ENCODE measurements at regions not wholly inside any gene's neighbourhood (a gene's known extent, or its start where the extent isn't known, plus 50 kb on each side); places are given as distances from the start of the nearest gene placed in this dataset.
A peak's percentile ranks its signal among the peaks of the same experiment; 100 is the strongest.
"Not testable (repeated sequence)": the region's sequence is repeated elsewhere in the genome, so short reads cannot be mapped to it uniquely, and the experiment has no call there.

- DNase-seq = no peak
Measured at GRCh38 chr1:192477630-192478029, 97.9 kb upstream of the RGS1 start.

- no peak for DNase-seq
Measured at GRCh38 chr1:192485692-192486436, 89.7 kb upstream of the RGS1 start.

- no peak for DNase-seq
Measured at GRCh38 chr1:192488058-192488457, 87.5 kb upstream of the RGS1 start.

GRCh38 chr1:192489047-192489446, 86.5 kb upstream of the RGS1 start:
- DNase-seq = no peak

- DNase-seq = peak; percentile 55
Measured at GRCh38 chr1:192489748-192490147, 85.8 kb upstream of the RGS1 start.

GRCh38 chr1:192491804-192492554, 83.6 kb upstream of the RGS1 start:
- DNase-seq = no peak

GRCh38 chr1:192493584-192493983, 82.0 kb upstream of the RGS1 start:
- DNase-seq = no peak

- DNase-seq = no peak
Measured at GRCh38 chr1:192496369-192497056, 79.1 kb upstream of the RGS1 start.

GRCh38 chr1:192497214-192497794, 78.3 kb upstream of the RGS1 start:
- no peak for DNase-seq

GRCh38 chr1:192498092-192498491, 77.5 kb upstream of the RGS1 start:
- DNase-seq = not testable (repeated sequence)

GRCh38 chr1:192499061-192499581, 76.5 kb upstream of the RGS1 start:
- DNase-seq = not testable (repeated sequence)

- DNase-seq = not testable (repeated sequence)
Measured at GRCh38 chr1:192500541-192500940, 75.0 kb upstream of the RGS1 start.

- no peak for DNase-seq
Measured at GRCh38 chr1:192506741-192507155, 68.8 kb upstream of the RGS1 start.

- no peak for DNase-seq
Measured at GRCh38 chr1:192512426-192513162, 63.0 kb upstream of the RGS1 start.

- no peak for DNase-seq
Measured at GRCh38 chr1:192513196-192513595, 62.4 kb upstream of the RGS1 start.

GRCh38 chr1:192513697-192514096, 61.9 kb upstream of the RGS1 start:
- no peak for DNase-seq

GRCh38 chr1:192516776-192517297, 58.7 kb upstream of the RGS1 start:
- peak; percentile 84 for DNase-seq

- DNase-seq = not testable (repeated sequence)
Measured at GRCh38 chr1:192517716-192518355, 57.7 kb upstream of the RGS1 start.

GRCh38 chr1:192518700-192519099, 56.9 kb upstream of the RGS1 start:
- no peak for DNase-seq

GRCh38 chr1:192521734-192522133, 53.8 kb upstream of the RGS1 start:
- DNase-seq = no peak

GRCh38 chr1:192522673-192523072, 52.9 kb upstream of the RGS1 start:
- DNase-seq = no peak

GRCh38 chr1:192524223-192524622, 51.4 kb upstream of the RGS1 start:
- no peak for DNase-seq
